ENCODE measurements at regions not wholly inside any gene's neighbourhood (a gene's known extent, or its start where the extent isn't known, plus 50 kb on each side); places are given as distances from the start of the nearest gene placed in this dataset.

DNA sequence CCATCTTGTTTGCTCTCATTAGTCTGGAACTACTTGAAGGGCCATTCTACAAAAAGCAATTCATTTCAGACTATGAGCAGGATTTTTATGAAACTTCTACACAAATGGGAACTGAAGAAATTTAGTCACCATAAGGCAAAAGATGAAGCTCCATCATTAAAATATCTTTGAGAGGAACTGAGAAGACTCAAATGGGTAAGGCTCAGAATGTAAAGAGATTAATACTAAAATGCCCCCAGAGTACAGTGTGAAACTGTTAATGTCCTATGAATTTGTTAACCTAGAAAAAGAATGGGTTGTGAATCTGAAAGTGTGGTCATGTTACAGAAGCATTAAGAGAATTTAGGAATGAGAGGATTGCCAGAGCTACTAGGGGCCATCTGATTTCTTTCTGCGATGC, 77.9 kb upstream of the SLC7A11 start:
- TF ChIP-seq CEBPB (IDR thresholded peaks at IDR 0.05): no peak
- TF ChIP-seq CREB1 (IDR thresholded peaks at IDR 0.05; ENCODE audit: low read depth): no peak
- TF ChIP-seq RAD21 (IDR thresholded peaks at IDR 0.05; ENCODE audit: low read depth): no peak
- no peak for TF ChIP-seq NFIC (IDR thresholded peaks at IDR 0.05)
- TF ChIP-seq, protein P1, sequence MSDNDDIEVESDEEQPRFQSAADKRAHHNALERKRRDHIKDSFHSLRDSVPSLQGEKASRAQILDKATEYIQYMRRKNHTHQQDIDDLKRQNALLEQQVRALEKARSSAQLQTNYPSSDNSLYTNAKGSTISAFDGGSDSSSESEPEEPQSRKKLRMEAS (IDR thresholded peaks at IDR 0.05): no peak
- TF ChIP-seq TAF1 (IDR thresholded peaks at IDR 0.05; ENCODE audit: low read depth): no peak

Data from Ishikawa (cell line).